Mucosa of descending colon (tissue), 3 donors: ENCODE measurements at regions not wholly inside any gene's neighbourhood (a gene's known extent, or its start where the extent isn't known, plus 50 kb on each side); places are given as distances from the start of the nearest gene placed in this dataset.

Experiments used
- ATAC-seq: fragments of 200-7000 bp; cut with Tn5 transposase; one replicate; pipeline ENCODE4 v1.9.1; 2020; ENCODE audit warnings: mild to moderate bottlenecking, moderate library complexity
- DNase-seq, 3 donors: peaks; one replicate each; pipeline ENCODE4 v3.0.0-alpha.2; 2020
- H3K36me3 ChIP-seq: fragments of 200-600 bp; one replicate; pipeline ENCODE4 v1.8.0; 2021; ENCODE audit warnings: low read depth, mild to moderate bottlenecking
- H3K4me1 ChIP-seq: fragments of 200-600 bp; one replicate; pipeline ENCODE4 v1.8.0; 2021; ENCODE audit warnings: low read depth, mild to moderate bottlenecking
- H3K4me3 ChIP-seq: fragments of 200-600 bp; one replicate; pipeline ENCODE4 v1.8.0; 2021; ENCODE audit warnings: mild to moderate bottlenecking
- H3K9me3 ChIP-seq: fragments of 200-600 bp; one replicate; pipeline ENCODE4 v1.8.0; 2021; ENCODE audit warnings: mild to moderate bottlenecking
- CTCF ChIP-seq: fragments of 200-600 bp; IDR thresholded peaks from one replicate; pipeline ENCODE4 v1.8.0; 2022; ENCODE audit warnings: antibody characterized with exemption, mild to moderate bottlenecking
- intact Hi-C, 2 donors: fragments of 100-400 bp; cut with DNase I in 1 of 2; cut with micrococcal nuclease in 1 of 2; formaldehyde crosslinking; loops; one replicate each; pipeline versions ENCODE4 v1.11.0 to v1.11.1; 2022; cut with DNase I, micrococcal nuclease
- donor health status: DM: no; HTN: no; CAD: no; lungs with moderate emphysema.
- donor health status: DM: no; HTN: no; CAD: no.
- donor health status: DM: no; HTN: yes; CAD: no.

DNA sequence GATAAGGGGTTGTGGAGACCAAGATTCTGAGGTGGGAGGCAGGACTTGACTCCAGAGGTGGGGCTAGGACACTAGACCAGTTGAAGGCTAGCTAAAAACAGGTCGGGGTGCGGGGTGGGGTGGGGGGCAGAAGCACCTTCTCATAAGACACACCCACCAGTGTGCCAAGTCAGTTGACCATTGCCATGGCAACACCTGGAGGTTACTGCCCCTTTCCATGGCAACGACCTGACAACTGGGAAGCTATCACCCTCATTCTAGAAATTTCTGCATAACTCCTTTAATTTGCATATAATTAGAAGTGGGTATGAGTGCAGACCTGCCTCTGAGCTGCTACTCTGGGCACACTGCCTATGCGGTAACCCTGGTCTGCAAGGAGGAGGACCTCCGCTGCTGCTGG, 53.9 kb upstream of the ALOX12 start:
- Histone ChIP-seq H3K4me1 (no peaks in the 10 kb centered on the region), H3K9me3 (no peaks in the 10 kb centered on the region), H3K4me3 (no peak overlapping the region), H3K36me3 (no peaks in the 10 kb centered on the region)
- no peak for ATAC-seq
- no peak for DNase-seq
- intact Hi-C loops = no loop called here
- no peak for TF ChIP-seq CTCF

DNA sequence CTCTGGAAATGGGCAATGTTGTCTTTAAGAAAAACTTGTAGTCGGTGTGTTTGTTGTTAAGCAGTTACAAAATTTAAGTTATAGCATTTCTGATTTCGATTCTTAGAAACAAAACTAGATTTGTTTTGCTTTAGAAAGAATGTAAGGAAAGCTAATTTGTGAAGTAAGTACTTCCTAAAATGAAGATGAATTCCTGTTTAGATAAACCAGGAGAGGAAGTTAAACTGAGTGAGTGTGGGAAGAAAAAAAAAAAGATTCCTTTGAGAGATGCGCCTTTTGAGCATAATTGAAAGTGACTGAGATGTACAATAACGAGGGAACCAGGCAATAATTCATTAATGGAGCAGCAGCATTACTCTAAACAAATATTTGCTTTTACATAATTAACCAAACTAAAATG, 52.4 kb upstream of the ALOX12 start:
- no peak for ATAC-seq
- intact Hi-C loops = no loop called here
- no peak for TF ChIP-seq CTCF

More for the DNA sequence above, 52.4 kb upstream of the ALOX12 start:
- DNase-seq = no peak
- Histone ChIP-seq H3K36me3 (no peaks in the 10 kb centered on the region), H3K4me1 (no peaks in the 10 kb centered on the region), H3K4me3 (no peak overlapping the region), H3K9me3 (no peaks in the 10 kb centered on the region)
